GM15510 (cell line): ENCODE measurements at regions not wholly inside any gene's neighbourhood (a gene's known extent, or its start where the extent isn't known, plus 50 kb on each side); places are given as distances from the start of the nearest gene placed in this dataset.

ENCODE experiments used
- POLR2A ChIP-seq: IDR thresholded peaks from 3 replicates; pipeline ENCODE4 v1.6.1; 2011; ENCODE audit warnings: borderline replicate concordance; ENCODE audit not compliant: insufficient read length; ENCODE audit errors: extremely low read depth

- no peak for TF ChIP-seq POLR2A
Measured at GRCh38 chr17:71484546-71484945, 636.3 kb upstream of the SOX9 start.

- no peak for TF ChIP-seq POLR2A
Measured at GRCh38 chr17:71485426-71485825, 635.4 kb upstream of the SOX9 start.

GRCh38 chr17:71486261-71486660 is 634.6 kb upstream of the SOX9 start:
- no peak for TF ChIP-seq POLR2A

- no peak for TF ChIP-seq POLR2A
Measured at GRCh38 chr17:71488851-71489250, 632.0 kb upstream of the SOX9 start.

- no peak for TF ChIP-seq POLR2A
Measured at GRCh38 chr17:71494062-71494855, 626.6 kb upstream of the SOX9 start.

DNA sequence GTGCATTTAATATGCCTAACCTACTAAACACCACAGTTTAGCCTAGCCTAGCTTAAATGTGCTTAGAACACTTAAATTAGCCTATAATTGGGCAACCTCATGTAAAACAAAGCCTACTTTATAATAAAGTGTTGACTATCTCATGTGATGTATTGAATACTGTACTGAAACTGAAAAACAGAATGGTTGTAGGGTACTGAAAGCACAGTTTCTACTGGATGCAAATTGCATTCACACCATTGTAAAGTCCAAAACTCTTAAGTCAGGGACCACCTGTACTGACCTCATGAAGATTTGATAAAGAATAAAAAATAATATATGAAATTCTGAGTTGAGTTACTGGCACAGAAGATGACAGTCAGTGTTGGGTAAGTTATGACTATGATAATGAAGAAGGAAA is 625.4 kb upstream of the SOX9 start:
- TF ChIP-seq POLR2A: no peak

GRCh38 chr17:71496552-71496951 is 624.3 kb upstream of the SOX9 start:
- TF ChIP-seq POLR2A: no peak

DNA sequence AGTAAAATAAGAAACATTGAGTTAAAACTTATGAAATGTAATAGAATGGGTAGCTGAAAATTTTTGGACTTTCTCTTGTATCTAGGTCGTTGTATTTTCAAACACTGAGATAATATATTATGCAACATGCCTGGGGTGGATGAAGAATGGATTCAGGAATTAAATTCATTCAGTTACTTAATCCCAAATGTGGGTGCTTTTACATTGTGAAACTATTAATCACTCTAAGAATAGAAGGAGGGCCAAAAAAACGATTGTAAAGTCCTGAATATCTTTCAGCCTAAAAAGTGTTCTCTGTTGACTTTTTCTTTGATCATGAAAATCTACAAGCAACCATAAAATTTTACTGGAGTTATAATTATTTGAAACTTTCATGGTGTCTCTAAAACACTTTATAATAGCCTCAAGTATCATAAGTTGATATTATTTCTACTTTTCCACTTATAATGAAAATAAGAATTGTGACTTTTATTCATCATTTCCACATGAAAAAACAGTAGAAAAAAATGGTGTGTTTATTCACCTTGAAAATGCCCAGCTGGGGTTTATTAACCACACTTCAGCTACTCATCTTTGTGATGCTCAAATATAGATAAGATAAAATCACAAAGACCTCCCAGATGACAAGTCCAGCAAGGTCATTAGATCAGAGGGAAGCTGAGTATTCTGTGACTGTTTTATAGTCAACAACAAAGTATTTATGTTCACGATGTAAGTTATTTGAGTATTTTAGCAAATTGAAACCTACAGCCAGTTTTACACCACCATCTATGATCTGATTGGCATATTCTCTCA is 619.9 kb upstream of the SOX9 start:
- TF ChIP-seq POLR2A: no peak

DNA sequence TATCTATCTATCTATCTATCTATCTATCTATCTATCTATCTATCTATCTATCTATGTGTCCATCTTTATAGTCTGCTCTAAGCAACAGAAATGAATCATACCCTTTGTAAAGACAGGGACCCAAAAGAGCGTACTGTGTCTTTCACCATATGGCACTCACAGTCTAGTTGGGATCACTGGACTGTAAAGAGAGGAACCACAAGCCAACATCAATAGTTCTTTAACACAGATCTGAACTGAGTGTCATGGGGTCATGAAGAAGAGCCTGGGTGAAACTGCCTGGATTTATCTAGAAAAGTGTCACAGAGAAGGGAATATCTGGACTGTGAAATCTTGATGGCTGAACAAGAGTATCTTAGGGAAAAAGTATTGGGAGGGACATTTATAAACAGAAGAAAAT is 619.1 kb upstream of the SOX9 start:
- TF ChIP-seq POLR2A: no peak

DNA sequence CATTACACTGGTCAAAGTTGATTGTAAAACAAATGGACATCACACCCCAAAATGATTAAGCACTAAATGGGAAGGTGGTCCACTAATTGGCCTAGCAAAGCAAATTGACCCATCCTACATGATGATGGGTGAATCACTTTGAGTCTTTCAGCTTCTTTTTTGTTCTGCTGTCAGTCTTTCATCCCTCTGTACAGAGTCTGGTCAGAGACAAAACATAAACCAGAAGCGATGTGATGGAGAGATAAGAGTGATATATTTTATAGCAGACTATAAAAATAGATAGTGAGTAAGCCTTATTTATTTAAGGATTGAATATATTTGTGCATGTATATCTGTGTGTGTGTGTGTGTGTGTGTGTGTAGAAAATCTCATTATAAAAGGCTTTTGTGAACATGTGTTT is 618.4 kb upstream of the SOX9 start:
- no peak for TF ChIP-seq POLR2A

- TF ChIP-seq POLR2A: no peak
Measured at GRCh38 chr17:71503710-71504465, 616.9 kb upstream of the SOX9 start.

- no peak for TF ChIP-seq POLR2A
Measured at GRCh38 chr17:71505200-71505599, 615.6 kb upstream of the SOX9 start.

- no peak for TF ChIP-seq POLR2A
Measured at GRCh38 chr17:71505981-71506380, 614.8 kb upstream of the SOX9 start.

GRCh38 chr17:71511266-71511995 is 609.4 kb upstream of the SOX9 start:
- TF ChIP-seq POLR2A: no peak
